Fibroblast of pulmonary artery (primary cell): ENCODE measurements at regions not wholly inside any gene's neighbourhood (a gene's known extent, or its start where the extent isn't known, plus 50 kb on each side); places are given as distances from the start of the nearest gene placed in this dataset.

Experiments
- DNase-seq: peaks from one replicate; pipeline ENCODE4 v3.0.0-alpha.2; 2010; ENCODE audit warnings: low read depth
- H3K4me3 ChIP-seq: replicated peaks from 2 replicates; pipeline ENCODE4 v1.5.1; 2011; ENCODE audit warnings: low read depth, mild to moderate bottlenecking, control low read depth, low read length, moderate library complexity
- TF ChIP-seq, protein P1 (sequence below): IDR thresholded peaks from 2 replicates; pipeline ENCODE4 v1.5.1; 2011; ENCODE audit warnings: mild to moderate bottlenecking, control low read depth, low read length, inconsistent platforms; ENCODE audit errors: missing control alignments

DNA sequence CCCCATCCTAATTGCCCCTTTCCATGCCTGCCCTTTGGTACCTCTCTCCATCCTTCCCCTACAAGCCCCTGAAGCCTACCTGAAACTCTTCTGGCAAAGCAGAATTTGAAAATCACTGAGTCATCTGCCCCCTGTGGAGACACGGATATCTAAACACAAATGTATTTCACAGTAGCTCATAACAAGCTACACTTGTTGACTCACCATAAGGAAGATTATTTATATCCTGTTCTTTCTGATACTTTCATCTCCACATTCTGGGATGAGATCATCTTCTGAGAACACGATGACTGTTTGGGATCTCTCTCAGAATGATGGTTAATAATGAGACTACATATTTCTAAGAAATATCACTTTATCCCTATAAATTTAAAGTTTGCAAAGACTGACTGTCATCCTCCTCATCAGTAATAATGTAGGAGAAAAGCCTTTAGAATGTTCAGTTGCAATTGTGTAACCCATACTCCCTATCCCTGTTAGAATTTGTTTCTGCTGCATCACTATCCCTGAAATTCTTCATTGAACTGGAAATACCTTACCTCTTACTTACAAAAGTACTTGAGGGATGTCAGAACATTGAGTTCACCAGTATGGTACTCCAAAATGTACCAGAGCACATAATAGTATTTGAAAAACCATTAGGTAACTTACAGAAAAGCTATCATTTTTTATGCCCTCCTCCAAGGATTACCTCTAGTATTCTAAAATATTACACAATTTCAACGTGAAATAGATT lies 116.1 kb upstream of the IL12A start:
- DNase-seq: peak; percentile 86
- no peak overlapping the region for H3K4me3 ChIP-seq
- TF ChIP-seq, protein P1, sequence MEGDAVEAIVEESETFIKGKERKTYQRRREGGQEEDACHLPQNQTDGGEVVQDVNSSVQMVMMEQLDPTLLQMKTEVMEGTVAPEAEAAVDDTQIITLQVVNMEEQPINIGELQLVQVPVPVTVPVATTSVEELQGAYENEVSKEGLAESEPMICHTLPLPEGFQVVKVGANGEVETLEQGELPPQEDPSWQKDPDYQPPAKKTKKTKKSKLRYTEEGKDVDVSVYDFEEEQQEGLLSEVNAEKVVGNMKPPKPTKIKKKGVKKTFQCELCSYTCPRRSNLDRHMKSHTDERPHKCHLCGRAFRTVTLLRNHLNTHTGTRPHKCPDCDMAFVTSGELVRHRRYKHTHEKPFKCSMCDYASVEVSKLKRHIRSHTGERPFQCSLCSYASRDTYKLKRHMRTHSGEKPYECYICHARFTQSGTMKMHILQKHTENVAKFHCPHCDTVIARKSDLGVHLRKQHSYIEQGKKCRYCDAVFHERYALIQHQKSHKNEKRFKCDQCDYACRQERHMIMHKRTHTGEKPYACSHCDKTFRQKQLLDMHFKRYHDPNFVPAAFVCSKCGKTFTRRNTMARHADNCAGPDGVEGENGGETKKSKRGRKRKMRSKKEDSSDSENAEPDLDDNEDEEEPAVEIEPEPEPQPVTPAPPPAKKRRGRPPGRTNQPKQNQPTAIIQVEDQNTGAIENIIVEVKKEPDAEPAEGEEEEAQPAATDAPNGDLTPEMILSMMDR: peak; percentile 38

DNA sequence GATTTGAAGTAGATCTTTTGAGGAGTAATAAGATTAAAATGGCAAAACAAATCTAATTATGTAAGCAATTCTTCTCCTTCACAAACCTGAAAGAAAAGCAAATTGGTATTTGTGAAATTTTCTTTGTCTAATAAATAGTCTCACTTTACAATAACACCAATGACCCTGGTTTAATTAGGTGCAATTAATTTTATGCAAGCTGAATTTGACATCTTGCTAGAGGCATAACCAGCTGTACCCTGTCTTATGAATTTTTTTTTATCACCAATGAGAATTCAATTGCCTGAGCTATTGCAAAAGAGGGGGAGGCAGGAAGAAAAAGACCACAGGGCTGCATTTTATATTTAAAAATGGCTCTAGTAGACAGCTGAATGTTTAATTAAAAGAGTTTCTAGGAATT lies 113.5 kb upstream of the IL12A start:
- H3K4me3 ChIP-seq: no peak overlapping the region
- TF ChIP-seq, protein P1: no peak
- DNase-seq: no peak

DNA sequence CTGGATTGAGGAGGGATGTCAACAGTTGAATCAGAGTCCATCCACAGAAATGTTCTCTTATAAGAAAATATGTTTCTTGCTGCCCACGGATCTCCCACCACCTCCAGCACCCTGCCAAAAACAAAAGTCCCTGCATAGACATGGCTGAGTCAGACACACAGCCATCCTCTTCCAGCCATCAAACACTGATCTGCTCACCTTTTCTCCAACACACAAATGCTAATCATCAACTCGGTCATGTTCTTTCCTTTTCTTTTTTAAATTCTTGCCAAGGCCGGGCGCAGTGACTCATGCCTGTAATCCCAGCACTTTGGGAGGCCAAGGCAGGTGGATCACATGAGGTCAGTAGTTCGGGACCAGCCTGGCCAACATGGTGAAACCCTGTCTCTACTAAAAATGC lies 110.7 kb upstream of the IL12A start:
- TF ChIP-seq, protein P1: no peak
- H3K4me3 ChIP-seq: no peak overlapping the region
- no peak for DNase-seq

DNA sequence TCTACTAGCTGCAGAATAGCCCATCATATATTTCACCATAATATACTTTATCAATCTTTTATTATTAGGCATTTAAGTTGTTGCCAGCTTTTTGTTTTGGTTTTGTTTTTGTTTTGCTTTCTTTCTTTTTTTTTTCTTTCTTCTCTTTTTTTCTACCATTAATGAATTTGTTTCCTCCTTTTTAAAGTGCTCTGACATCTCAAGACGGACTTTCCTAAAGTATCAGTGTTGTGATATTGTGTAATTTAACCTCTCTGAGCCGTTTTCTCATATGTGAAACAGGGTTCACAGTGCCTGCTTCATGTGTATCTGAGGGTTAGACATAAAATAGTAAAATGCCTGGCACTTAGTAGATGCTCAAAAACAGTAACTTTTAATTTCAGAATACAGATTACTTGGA lies 109.5 kb upstream of the IL12A start:
- DNase-seq: no peak
- H3K4me3 ChIP-seq: no peak overlapping the region
- TF ChIP-seq, protein P1: no peak

DNA sequence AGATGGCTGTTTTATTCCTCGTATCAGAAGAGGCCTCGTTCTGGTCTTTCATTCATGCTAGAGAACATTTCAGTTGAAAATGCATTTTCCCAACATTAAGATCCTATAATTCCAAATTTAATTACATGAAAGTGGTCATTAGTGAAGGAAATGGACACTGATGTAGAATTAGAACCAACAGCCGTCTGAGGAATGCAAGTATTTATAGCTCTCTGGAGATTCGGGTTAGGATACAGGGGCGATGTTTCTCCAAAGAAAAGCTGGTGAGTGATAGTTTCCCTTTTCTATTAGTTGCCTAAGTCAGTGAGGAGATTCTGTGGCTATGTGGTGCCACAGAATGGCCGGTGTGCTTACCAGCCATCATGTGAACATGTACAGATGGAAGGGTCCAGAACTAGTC lies 109.0 kb upstream of the IL12A start:
- no peak for DNase-seq
- TF ChIP-seq, protein P1: no peak
- H3K4me3 ChIP-seq: no peak overlapping the region

DNA sequence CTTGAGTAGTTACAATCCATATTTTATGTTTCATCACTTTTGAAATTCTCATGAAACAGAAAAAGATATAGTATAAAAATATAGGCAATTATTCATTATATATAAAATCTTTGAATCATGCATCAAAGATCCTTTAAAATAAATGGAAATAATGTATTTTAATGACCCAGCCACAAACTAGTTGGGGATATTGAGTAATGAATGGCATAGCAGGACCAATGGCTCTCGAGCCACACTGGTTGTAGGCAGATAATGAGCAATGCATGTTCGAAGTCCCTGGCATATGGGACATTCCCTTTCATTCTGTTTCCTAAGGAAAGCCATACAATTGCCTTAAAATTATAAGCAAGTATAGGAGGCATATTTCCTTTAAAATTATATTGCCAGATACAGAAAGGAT lies 107.4 kb upstream of the IL12A start:
- no peak overlapping the region for H3K4me3 ChIP-seq
- TF ChIP-seq, protein P1: no peak
- no peak for DNase-seq

DNA sequence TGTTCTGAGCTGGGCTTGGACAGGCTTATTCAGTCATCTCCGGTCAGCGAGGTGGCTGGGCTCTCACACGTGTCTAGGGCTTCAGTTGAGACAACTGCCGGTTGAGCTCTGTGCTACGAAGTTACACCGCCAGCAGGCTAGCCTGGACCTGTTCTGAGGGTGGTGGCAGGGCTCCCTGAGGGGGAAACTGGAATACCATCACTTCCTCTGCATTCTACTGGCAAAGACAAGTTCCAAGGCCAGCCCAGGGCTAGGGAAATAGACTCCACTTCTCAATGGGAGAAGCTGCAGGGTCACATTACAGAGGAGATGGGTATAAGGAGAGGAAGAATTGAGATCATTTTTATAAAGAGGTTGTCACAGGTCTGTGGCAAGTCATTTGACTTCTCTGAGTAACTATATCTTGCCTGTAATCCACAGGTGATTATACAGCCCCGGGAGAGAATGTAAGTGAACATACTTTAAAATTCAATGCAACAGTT lies 106.8 kb upstream of the IL12A start:
- no peak overlapping the region for H3K4me3 ChIP-seq
- TF ChIP-seq, protein P1: no peak
- no peak for DNase-seq
